NCI-H2081 treated with DMSO at 0.1 percent for 48 hours (cell line): ENCODE measurements at regions not wholly inside any gene's neighbourhood (a gene's known extent, or its start where the extent isn't known, plus 50 kb on each side); places are given as distances from the start of the nearest gene placed in this dataset.

Experiments
- DNase-seq: peaks from one replicate; lab custom pipeline; 2025; lab: John Stamatoyannopoulos, UW

- DNase-seq = no peak
Observed at GRCh38 chr2:144079803-144080202, 440.1 kb downstream of the ZEB2 start.

DNA sequence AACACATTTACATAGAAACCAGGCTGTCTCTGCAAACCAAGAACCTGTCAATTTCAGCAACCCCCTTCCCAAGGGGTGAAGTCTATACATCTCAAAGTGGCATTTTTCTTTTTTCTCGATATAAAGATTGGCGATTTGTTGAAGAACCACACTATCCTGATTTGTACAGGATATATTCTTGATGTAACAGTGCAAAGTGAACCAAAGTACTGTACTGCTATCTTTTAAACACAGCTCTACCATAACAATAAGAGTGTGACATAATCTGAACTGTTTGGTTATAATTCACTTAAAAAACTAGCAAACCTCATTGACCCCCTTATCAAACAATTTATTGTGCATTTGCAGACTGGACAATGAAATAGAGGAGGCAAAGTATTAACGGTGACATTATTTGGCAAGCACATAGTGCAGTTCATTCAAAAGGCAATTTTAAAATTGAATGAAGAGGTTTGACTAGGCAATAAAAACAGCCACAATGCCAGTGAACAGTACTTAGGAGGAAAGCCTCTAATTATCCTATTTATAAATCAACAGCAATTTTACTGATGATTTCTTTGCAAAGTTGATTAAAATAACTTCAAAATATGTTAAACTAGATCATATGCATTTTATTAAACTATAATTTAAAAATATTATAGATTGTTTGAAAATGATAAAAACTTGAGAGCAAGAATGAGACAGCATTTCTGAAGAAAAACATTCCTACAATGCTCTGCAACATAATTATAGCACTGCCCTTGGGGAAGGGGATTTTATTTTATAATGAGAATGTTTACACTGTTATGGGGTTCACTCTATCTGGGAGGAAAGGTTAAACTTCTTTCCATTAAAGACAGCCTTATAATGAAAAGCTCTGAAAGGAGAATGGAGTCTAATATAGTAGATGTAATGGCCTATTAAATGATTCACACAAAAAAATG, 440.9 kb downstream of the ZEB2 start:
- DNase-seq = no peak

DNA sequence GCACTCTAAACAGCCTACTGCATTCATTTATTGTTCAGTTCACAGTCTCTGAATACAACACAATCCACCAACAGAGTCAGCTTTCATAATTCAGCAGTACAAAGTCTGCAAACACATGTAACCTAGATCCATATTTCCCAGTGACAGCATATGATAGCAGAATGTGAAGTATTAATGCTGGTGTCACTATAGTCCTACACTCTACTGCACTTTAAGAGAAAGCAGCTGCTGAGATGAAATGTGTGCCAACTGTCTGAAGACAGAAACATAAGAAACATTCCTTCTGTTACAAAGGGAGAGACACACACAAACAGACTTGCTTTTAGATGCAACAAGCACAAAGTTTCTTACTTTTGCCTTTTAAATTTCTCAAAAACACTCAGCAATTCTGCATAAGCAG, 441.8 kb downstream of the ZEB2 start:
- no peak for DNase-seq

GRCh38 chr2:144074450-144074849, 445.5 kb downstream of the ZEB2 start:
- no peak for DNase-seq

DNA sequence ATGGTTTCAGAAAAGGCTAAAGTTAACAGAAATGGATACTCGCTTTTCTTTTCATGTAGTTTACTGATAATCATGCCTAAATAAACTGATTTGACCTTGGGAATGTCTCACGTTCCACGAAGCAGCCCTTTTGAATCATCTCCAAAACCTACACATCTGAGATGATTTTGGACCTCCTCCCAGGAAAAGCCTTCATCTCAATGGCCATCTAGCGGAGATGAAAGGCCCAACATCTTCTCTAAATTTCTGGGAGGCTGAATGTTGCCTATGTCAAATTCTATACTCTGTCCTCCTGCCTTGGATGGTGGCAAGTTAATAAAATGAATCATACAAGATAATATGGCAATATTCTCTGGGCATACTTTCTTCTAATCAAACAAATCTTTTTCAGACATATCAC, 448.5 kb downstream of the ZEB2 start:
- no peak for DNase-seq

DNA sequence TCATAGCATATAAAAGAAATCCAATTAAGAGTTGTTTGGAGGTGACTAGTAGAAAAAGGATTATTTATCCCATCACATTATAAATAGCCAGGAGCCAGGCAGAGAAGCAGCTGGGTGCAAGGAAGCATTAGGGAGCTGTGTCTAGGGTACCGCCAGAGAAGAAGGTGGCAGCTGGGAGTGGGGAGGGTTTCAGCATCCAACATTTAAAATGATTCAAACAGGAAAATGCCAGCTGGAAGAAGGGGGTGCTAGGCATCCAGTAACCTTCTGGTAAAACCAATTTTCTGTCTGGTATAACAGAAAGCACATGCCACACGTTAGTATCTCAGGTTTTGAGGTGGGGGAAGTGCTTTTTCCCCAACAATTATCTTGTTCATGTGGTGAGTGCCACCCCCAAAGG, 452.4 kb downstream of the ZEB2 start:
- DNase-seq = no peak

DNA sequence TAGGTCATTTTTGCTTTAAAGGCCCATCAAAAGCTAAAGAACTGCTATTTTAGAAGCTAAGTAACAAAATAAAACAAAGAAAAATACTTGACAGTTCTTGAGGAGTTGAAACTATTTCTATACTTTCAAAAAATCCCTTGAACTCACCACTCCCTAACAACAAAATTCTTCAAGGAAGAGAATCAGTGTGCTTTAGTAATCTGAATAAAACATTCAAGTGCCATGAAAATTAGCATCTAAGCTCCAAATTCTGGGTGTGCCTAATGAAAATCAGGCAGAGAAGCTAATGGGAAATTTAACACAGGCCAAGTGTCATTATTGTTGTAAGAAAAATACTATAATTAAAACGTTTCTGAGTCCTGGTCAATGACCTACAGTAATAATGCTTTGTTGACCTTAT, 456.3 kb downstream of the ZEB2 start:
- DNase-seq = no peak

GRCh38 chr2:144054911-144055310, 465.0 kb downstream of the ZEB2 start:
- DNase-seq = no peak

- DNase-seq = no peak
Observed at GRCh38 chr2:144052083-144052482, 467.8 kb downstream of the ZEB2 start.

DNA sequence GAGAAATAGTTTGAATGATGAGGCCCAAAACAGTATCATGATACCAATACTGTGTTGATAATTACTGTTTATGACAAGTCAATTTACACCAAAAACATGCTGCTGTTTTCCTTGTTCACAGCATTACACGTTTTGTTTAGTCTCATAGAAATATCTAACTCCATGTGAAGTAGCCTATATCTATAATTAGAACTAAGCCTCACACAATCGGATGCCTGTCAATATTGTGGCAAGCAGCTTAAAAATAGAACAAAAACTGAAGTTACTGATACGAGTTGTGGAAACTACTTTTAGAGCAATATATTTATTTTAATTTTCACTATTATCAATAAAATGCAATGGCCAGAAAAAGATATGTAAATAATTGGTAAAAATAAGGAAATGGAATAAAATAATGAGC, 470.8 kb downstream of the ZEB2 start:
- DNase-seq = no peak

- no peak for DNase-seq
Observed at GRCh38 chr2:144048631-144049060, 471.3 kb downstream of the ZEB2 start.

GRCh38 chr2:144042751-144043150, 477.2 kb downstream of the ZEB2 start:
- no peak for DNase-seq

DNA sequence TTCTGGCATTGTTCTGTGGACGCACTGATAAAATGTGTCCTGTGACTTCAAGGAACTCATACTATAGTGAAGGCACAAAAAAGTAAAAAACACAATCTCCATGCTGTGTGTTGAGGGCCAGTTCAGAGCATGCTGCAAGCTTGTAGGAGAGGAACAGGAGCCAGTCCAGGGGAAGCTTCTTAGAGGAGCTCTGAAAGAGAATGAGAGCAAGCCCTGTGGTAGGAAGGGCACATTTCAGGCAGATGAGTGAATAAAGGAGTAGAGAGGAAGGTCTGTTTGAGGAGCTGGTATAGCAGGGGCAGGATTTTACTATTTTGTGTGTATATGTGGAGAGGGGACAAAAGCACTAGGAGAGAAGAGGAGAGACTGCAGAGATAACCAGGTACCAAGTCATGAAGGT, 478.3 kb downstream of the ZEB2 start:
- DNase-seq = no peak

- no peak for DNase-seq
Observed at GRCh38 chr2:144040834-144041233, 479.1 kb downstream of the ZEB2 start.

DNA sequence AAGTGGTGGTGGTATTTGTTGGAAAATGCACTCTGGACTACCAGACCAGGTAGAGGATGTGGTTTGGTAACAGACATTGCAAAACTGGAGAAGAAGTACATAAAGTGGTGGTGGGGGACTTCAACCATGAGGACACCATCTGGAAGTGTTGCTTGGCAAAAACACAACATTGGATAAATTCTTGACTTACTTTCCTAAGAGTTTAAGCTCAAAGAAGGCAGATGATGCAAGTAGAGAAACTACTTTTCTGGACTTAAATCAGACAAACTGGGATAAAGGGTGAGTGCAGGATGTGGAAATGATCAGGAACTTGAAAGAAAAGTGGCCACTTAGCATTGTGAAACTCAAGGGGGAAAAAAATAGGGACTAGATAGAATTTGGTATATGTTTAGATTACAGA, 487.4 kb downstream of the ZEB2 start:
- no peak for DNase-seq

DNA sequence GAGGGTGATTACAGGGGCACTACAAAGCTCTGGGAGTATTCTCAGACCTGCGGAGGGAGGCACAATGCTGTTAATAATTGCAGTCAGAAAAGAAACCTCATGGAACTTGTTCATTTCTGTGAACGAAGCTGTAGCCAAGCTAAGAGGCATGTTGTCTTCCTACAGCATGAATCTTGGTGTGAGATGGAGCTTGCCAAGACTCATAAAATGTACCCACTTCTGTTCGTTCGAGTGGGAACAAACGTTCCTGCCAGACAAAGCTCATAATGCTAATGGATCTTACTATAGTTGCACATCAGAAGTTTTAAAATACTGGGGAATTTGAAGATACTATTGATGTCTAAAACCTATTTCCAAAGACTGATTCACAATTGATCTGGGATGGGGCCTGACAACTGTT, 489.1 kb downstream of the ZEB2 start:
- DNase-seq = no peak

- DNase-seq = no peak
Observed at GRCh38 chr2:144027593-144027992, 492.3 kb downstream of the ZEB2 start.

- DNase-seq = no peak
Observed at GRCh38 chr2:144026753-144027152, 493.2 kb downstream of the ZEB2 start.

DNA sequence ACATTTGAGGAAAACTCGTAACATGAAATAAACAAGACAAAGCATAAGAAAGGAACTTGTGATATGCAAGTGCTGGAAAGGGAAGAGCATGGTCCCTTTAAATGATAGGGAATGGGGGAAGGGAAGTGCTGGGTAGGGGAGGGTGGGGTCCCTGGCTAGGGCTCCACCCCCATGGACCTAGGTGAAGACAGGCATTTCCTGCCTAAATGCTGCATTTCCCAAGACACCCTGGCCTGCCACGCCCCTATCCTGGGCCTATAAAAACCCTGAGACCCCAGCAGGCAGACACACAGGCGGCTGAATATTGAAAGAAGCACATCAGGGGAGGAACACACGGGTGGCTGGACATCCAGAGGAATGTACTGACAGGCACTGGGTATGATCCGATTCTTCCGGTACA, 499.9 kb downstream of the ZEB2 start:
- DNase-seq = no peak

DNA sequence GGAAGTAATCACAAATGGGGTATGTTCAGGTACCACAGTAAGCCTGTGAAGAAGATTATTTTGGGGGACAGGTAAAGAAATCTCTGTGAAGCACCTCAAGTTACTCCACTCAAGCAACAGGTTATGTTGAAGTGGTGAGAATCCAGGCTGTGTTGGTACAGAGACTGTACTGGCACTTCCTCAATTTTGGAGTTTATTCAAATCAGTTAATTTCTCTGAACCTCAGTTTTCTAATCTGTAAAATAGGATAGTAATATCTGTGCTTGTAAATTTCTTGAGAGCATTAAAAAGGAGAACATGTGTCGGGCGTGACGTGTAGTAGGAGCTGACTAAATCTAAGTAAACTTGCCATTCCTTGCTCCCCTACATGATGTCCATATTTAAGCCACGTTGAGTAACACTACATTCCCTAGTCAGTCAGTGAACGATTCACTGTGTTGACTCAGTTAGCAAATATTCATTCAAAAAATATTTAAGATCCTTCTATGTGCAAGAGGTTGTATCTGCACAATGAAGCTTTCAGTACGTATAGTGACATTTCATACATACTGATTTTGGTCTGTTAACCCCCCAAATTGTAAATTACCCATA, 504.2 kb downstream of the ZEB2 start:
- DNase-seq = no peak

DNA sequence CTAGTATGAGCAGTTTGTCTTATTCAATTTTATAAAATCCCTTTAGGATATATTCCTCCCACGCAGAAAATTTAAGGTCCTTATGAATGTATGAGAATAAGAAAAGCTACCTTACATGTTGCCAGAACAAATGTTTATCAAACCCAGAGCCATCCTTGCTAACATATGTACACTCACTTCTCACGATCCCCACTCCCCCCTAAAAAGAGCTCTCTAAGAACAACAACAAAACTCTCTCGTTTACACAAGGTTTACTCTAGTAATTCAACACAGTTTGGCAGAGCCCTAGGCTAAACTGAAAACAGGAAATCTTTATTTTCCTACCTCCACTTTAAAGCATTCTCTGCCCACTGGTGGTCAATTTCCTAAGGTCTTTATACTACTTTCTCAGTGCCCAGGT, 504.9 kb downstream of the ZEB2 start:
- no peak for DNase-seq

DNA sequence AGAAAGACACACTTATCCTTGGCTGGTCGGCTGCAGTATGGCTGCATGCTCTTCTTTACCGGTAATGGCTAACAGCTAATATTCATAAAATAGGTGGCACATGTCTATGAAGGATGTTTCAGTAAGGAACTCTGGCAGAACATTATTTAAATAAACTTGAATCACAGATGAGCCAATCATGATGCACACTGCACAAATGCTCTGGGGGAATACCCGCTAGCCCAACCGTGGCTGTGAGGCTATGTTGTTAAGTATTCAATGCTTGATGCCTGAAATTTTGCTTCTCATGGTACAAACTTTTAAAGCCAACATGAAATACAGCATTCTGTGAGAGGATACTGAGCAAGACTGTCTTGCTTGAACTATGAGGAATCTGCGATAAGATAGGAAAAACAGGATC, 505.8 kb downstream of the ZEB2 start:
- no peak for DNase-seq

DNA sequence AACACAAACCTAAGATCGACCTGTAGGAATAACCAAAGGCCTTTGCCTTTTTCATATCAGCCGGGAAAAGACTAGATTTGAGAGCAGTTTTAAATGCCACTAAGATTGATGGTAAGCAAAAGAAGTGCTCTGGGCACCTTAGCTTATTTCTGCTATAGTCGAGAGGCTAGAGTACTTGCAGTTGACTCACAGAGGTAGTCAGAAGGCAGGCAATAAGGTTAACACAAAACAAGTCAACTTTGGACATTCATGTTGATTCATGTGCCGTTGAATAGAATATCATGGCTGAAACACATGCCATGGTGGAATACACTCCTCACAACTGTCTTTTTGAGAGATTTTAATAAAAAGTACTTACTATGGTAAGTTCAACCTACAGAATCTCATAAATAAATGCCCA, 507.6 kb downstream of the ZEB2 start:
- DNase-seq = no peak

DNA sequence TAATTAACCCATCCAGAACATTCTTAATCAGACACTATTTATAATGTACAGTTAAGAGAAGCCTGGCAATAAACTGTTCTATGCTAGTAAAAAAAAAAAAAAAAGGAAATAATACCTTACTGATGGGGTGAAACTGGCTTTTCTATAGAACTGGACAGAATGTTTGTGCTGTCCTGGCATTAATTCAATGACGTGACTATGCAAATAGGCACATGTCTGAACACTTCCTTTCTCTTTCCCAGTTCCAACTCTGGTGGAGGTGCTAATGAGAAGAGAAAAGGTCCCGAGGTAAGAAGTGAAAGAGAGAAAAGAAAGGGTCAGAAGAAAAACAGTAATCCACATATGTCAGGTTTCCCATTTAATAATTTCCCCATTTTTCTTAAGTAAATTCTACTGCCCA, 508.4 kb downstream of the ZEB2 start:
- DNase-seq = no peak
